Fibroblast of mammary gland (primary cell): ENCODE measurements at regions not wholly inside any gene's neighbourhood (a gene's known extent, or its start where the extent isn't known, plus 50 kb on each side); places are given as distances from the start of the nearest gene placed in this dataset.

Source experiments
- DNase-seq: peaks from one replicate; pipeline ENCODE4 v3.0.0-alpha.2; 2010; ENCODE audit warnings: low read depth
- H3K4me3 ChIP-seq: 2 replicates; pipeline ENCODE4 v1.5.1; 2011; ENCODE audit warnings: low read depth, mild to moderate bottlenecking, low read length, moderate library complexity; ENCODE audit not compliant: control insufficient read depth
- CTCF ChIP-seq: conservative IDR thresholded peaks from 2 replicates; pipeline ENCODE4 v1.5.1; 2011; ENCODE audit warnings: low read depth, low read length, inconsistent platforms; ENCODE audit not compliant: control insufficient read depth, insufficient read depth

GRCh38 chr11:71311928-71312510, 59.6 kb upstream of the SHANK2 start:
- H3K4me3 ChIP-seq: no peak overlapping the region
- DNase-seq: no peak
- TF ChIP-seq CTCF: no peak

GRCh38 chr11:71311176-71311925, 59.0 kb upstream of the SHANK2 start:
- no peak for TF ChIP-seq CTCF
- no peak overlapping the region for H3K4me3 ChIP-seq
- no peak for DNase-seq

- no peak for DNase-seq
- no peak for TF ChIP-seq CTCF
- H3K4me3 ChIP-seq: no peak overlapping the region
These were observed 57.8 kb upstream of the SHANK2 start for GRCh38 chr11:71310184-71310583.

- DNase-seq: no peak
- TF ChIP-seq CTCF: no peak
- H3K4me3 ChIP-seq: no peak overlapping the region
These were observed 57.2 kb upstream of the SHANK2 start for GRCh38 chr11:71309611-71310010.

GRCh38 chr11:71309181-71309580, 56.8 kb upstream of the SHANK2 start:
- TF ChIP-seq CTCF: no peak
- no peak for DNase-seq

GRCh38 chr11:71307811-71308645, 55.7 kb upstream of the SHANK2 start:
- no peak for TF ChIP-seq CTCF
- DNase-seq: no peak
- no peak overlapping the region for H3K4me3 ChIP-seq

More at GRCh38 chr11:71309181-71309580, 56.8 kb upstream of the SHANK2 start:
- H3K4me3 ChIP-seq: no peak overlapping the region
